NCI-H2029 (cell line): ENCODE measurements at regions not wholly inside any gene's neighbourhood (a gene's known extent, or its start where the extent isn't known, plus 50 kb on each side); places are given as distances from the start of the nearest gene placed in this dataset.

Experiments used
- DNase-seq: peaks from one replicate; lab custom pipeline; 2025; lab: John Stamatoyannopoulos, UW

GRCh38 chr4:123990310-123990870, 593.8 kb downstream of the SPRY1 start:
- DNase-seq = no peak

- no peak for DNase-seq
Observed at GRCh38 chr4:123994917-123995316, 598.3 kb downstream of the SPRY1 start.

GRCh38 chr4:123995936-123996335, 599.3 kb downstream of the SPRY1 start:
- no peak for DNase-seq

GRCh38 chr4:123996718-123997510, 600.3 kb downstream of the SPRY1 start:
- no peak for DNase-seq

- DNase-seq = no peak
Observed at GRCh38 chr4:123997776-123998449, 601.3 kb downstream of the SPRY1 start.

GRCh38 chr4:124000233-124000632, 603.6 kb downstream of the SPRY1 start:
- DNase-seq = no peak

- no peak for DNase-seq
Observed at GRCh38 chr4:124015766-124016165, 619.2 kb downstream of the SPRY1 start.

GRCh38 chr4:124017185-124017785, 620.7 kb downstream of the SPRY1 start:
- DNase-seq = no peak

GRCh38 chr4:124018383-124019317, 622.1 kb downstream of the SPRY1 start:
- peak; percentile 0 for DNase-seq

- no peak for DNase-seq
Observed at GRCh38 chr4:124019749-124020549, 623.4 kb downstream of the SPRY1 start.

GRCh38 chr4:124025000-124025399, 628.4 kb downstream of the SPRY1 start:
- DNase-seq = peak; percentile 56

- DNase-seq = peak; percentile 29
Observed at GRCh38 chr4:124025428-124025827, 628.8 kb downstream of the SPRY1 start.

GRCh38 chr4:124028182-124028581, 631.6 kb downstream of the SPRY1 start:
- no peak for DNase-seq

- no peak for DNase-seq
Observed at GRCh38 chr4:124030147-124030546, 633.6 kb downstream of the SPRY1 start.

- DNase-seq = no peak
Observed at GRCh38 chr4:124032035-124032434, 635.4 kb downstream of the SPRY1 start.

GRCh38 chr4:124035364-124036041, 638.9 kb downstream of the SPRY1 start:
- DNase-seq = no peak

- DNase-seq = no peak
Observed at GRCh38 chr4:124037236-124037635, 640.6 kb downstream of the SPRY1 start.

- no peak for DNase-seq
Observed at GRCh38 chr4:124044330-124044729, 647.7 kb downstream of the SPRY1 start.

- DNase-seq = no peak
Observed at GRCh38 chr4:124044867-124045266, 648.3 kb downstream of the SPRY1 start.

- DNase-seq = no peak
Observed at GRCh38 chr4:124046190-124046589, 649.6 kb downstream of the SPRY1 start.
